Left lobe of liver (tissue), 2 donors: ENCODE measurements at regions not wholly inside any gene's neighbourhood (a gene's known extent, or its start where the extent isn't known, plus 50 kb on each side); places are given as distances from the start of the nearest gene placed in this dataset.
"Not testable (repeated sequence)": the region's sequence is repeated elsewhere in the genome, so short reads cannot be mapped to it uniquely, and the experiment has no call there.

Source experiments
- ATAC-seq: fragments of 200-7000 bp; cut with Tn5 transposase; one replicate; pipeline ENCODE4 v1.9.1; 2020; ENCODE audit warnings: mild to moderate bottlenecking, moderate library complexity
- DNase-seq: peaks from one replicate; pipeline ENCODE4 v3.0.0-alpha.2; 2020; ENCODE audit warnings: low spot score
- donor health status: DM: no; HTN: no; CAD: no; lungs with moderate emphysema.
- donor health status: DM: no; HTN: yes; CAD: no.

DNA sequence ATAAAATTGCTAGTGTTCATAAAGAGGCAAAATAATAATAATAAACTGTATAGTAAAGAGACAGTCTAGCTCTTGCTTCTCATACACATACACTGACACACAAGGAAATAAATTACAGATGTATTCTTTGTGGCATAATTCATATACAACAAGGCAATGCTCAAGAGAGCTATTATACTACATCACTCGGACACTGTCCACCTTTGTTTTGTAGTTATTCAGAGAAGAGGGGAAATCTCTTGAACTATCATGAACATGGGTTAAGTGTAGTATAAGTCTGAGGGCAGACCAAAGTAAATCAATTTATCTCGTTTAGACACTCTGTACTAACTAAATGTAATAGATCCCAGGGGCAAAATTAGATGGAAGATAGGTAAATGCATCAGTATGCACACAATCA is 72.7 kb upstream of the PHIP start:
- ATAC-seq (no peak), DNase-seq (no peak)

DNA sequence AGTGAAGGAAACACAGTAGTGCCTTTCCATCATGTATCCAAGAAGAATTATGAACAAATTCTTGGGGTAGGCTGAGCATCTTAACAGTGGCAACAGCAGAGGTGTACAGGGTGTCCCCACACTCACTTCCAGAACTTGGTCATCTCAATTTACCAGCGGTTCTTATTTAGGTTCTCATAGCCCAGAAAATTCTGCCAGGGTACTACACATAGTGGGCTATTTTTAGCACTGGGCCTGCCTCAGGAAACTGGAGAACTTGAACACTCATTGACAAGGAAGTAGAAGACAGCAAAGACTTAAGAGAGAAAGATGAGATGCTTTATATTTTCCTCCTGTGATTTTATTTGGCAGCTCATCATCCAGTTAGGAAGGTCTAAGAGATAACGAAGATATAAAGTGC is 71.8 kb upstream of the PHIP start:
- no peak for DNase-seq

DNA sequence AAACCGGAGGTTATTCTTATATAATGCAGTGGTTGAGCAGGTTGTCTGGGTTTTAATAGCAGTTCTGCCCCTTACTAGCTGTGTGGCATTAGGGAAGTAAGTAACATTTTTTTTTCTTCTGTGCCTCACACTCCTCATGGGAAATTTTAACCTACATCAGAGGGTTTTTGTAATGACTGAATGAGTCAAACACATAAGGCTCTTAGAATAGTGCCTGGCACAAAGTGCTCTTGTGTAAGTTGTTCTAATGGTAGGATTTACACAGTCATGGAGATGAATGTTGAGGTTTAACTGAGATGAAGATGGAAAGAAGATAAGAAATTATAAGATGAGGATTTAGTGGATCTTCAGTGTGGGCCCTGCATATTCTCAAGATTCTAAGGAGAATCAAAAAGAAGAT is 68.4 kb upstream of the PHIP start:
- DNase-seq, result no peak
- ATAC-seq, result no peak

More for the DNA sequence above, 71.8 kb upstream of the PHIP start:
- no peak for ATAC-seq

DNA sequence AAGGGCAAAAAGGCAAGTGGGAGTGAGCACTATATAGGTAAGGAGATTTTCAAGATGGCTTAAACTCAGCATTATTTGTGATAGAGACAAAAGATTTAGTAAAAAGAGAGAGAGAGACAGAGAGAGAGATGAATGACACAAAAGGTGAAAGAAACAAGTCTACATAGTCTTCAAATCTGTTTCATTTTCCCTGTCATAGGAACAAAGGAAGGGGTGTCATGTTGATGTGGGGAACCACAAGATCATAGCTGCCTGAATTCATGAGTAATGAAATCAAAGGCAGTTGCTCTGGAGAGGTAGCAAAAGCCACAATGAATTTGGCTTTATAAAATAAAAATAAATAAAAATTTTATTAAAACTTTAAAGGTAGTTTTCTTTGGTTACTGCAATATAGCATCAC is 67.2 kb upstream of the PHIP start:
- ATAC-seq, result no peak
- no peak for DNase-seq

DNA sequence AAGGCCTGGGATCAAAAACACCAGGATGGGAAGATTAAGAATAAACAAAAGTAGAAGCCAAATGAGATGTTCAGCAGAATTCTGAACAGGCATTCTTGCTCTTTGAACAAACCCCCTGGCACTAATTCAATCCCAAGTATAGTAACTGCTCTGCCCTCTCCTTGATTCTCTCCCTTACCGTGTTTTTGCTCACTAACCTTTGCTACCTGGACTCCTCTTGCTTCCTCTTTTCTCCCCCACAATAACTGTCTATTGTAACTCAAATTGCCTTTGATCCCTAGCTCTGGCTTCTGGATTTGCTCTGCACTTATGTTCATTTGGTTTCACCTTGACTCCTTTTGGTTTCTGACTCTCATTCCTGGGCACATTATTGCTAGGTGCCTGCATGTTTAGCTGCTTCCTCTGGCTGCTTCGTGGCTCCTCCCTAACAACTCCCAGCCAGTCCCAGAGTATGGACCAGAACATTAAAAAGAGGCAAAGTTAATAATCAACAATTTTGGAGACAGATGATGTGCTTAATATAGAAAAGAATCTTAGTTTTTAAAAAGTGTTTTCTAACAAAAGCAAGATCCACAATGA is 65.4 kb upstream of the PHIP start:
- peak; percentile 67 for ATAC-seq
- DNase-seq, result no peak

DNA sequence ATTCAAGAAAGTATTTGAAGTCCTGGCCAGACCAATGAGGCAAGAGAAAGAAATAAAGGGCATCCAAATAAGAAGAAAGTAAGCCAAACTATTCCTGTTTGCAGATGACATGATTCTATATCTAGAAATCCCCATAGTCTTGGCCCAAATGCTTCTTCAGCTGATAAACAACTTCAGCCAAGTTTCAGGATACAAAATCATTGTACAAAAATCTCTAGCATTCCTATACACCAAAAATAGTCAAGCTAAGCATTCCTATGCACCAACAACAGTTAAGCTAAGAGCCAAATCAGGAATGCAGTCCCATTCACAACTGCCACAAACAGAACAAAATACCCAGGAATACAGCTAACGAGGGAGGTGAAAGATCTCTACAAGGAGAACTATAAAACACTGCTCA is 60.1 kb upstream of the PHIP start:
- DNase-seq (no peak), ATAC-seq (no peak)

DNA sequence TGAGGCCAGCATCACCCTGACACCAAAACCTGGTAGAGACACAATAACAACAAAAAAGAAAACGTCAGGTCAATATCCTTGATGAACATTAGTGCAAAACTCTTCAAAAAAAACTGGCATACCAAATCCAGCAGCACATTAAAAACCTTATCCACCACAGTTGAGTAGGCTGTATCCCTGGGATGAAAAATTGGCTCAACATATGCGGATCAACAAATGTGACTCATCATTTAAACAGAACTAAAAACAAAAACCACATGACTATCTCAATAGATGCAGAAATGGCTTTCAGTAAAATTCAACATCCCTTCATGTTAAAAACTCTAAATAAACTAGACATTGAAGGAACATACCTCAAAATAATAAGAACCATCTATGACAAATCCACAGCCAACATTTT is 59.6 kb upstream of the PHIP start:
- no peak for DNase-seq

DNA sequence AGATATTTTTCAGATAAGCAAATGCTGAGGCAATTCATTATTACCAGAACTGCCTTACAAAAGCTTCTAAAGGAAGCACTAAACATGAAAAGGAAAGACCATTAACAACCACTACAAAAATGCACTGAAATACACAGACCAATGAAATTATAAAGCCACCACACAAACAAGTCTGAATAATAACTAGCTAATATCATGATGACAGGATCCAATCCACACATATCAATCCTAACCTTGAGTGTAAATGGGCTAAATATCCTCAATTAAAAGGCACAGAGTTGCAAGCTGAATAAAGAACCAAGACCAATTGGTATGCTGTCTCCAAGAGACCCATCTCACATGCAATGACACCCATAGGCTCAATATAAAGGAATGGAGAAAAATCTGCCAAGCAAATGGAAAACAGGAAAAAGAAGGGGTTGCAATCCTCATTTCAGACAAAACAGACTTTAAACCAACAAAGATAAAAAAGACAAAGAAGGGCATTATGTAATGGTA is 58.0 kb upstream of the PHIP start:
- ATAC-seq, result no peak
- DNase-seq, result no peak

More for the DNA sequence above, 59.6 kb upstream of the PHIP start:
- ATAC-seq, result no peak

DNA sequence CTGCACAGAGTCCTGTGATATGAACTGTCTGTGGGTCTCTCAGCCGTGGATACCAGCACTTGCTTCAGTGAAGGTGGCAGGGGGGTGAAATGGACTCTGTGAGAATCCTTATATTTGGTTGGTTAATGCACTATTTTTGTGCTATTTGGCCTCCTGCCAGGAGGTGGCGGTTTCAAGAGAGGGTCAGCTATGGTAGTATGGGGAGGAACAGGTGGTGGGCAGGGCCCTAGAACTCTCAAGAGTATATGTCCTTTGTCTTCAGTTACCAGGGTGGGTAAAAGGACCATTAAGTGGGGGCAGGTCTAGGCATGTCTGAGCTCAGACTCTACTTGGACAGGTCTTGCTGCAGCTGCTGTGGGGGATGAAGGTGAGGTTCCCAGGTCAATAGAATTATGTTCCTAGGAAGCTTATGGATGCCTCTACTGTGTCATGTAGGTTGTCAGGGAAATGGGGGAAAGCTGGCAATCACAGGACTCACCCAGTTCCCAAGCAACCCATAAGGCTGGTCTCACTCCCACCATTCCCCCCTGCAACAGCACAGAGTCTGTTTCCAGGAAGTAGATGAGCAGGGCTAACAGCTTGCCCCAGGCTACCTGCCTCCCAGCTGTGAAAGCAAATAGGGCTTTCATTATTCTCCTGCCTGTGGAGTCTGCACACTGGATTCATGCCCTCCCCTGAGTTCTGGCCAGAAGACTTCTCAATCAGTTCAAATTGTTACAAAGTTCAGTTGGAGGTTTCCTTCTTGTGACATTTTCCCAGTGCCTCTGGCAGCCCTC is 56.8 kb upstream of the PHIP start:
- ATAC-seq, result no peak
- no peak for DNase-seq

DNA sequence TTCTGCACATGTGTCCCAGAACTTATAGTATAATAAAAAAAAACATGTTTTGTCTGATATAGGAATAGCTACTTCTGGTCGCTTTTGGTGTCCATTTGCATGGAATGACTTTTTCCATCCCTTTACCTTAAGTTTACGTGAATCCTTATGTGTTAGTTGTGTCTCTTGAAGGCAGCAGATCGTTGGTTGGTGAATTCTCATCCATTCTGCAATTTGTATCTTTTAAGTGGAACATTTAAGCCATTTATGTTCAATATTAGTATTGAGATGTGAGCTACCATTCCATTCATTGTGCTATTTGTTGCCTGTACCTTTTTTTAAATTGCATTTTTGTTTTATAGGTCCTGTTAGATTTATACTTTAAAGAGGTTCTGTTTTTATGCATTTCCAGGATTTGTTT is 55.1 kb upstream of the PHIP start:
- DNase-seq (no peak), ATAC-seq (no peak)

DNA sequence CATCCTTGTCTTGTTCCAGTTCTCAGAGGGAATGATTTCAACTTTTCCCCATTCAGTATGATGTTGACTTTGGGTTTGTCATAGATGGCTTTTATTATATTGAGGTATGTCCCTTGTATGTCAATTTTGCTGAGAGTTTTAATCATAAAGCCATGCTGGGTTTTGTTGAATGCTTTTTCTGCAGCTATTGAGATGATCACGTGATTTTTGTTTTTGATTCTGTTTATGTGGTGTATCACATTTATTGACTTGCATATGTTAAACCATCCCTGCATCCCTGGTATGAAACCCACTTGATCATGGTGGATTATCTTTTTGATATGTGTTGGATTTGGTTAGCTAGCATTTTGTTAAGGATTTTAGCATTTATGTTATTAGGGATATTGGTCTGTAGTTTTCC is 53.2 kb upstream of the PHIP start:
- not testable (repeated sequence) for ATAC-seq, DNase-seq
